GM18861 (cell line): ENCODE measurements at regions not wholly inside any gene's neighbourhood (a gene's known extent, or its start where the extent isn't known, plus 50 kb on each side); places are given as distances from the start of the nearest gene placed in this dataset.

Experiments
- ATAC-seq: cut with Tn5 transposase; IDR thresholded peaks from one replicate; pipeline ENCODE4 v1.9.1; 2021; ENCODE audit not compliant: unreplicated experiment

GRCh38 chr2:217261452-217261851, 401.6 kb upstream of the TNP1 start:
- ATAC-seq, result no peak

- ATAC-seq, result no peak
Measured at GRCh38 chr2:217260441-217261115, 400.7 kb upstream of the TNP1 start.

GRCh38 chr2:217258170-217258569, 398.3 kb upstream of the TNP1 start:
- ATAC-seq, result no peak

DNA sequence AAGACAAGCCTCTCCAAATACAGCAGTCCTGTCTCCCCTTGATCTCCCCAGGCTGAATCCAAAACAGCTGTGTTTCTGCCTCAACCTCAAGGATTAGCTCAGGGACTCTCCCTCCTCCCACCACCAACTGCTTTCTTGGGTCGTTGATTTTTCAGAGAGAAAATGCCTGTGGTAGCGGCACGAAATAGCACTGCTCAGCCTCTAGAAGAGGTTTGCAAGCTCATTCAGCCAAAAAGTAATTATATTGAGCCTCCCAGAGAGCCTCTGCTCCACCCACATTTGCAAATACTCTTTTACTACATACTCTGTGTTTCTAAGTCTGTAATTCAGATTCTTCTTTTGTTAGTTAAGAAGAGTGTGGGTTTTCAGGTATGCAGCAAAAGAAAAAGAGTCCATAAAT, 396.4 kb upstream of the TNP1 start:
- ATAC-seq, result no peak

GRCh38 chr2:217254111-217254510, 394.2 kb upstream of the TNP1 start:
- ATAC-seq, result no peak

- ATAC-seq, result no peak
Measured at GRCh38 chr2:217252181-217252580, 392.3 kb upstream of the TNP1 start.

DNA sequence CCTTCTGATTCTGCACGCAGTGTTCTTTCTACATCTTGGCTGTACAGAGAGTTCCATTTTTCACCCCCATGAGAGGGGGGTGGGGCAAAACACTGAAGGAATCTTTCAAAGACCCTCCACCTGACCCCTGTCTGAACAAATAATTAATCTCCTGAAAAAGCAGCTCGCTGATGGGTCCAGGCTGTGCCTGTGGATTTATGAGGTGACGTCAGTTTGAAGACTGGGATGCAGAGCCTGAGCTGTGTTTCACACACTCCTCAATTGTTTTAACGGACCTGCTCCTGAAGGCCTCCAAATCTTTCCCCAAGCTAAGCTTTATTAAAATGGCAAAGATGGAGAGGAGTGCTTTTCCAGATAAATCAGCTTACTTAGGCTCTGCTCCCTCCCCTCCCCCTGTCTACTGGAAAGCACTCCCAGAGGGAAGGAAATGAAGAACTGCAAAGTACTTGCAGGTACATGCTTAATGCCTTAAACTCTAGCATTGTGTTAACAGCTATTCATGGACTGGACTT, 390.2 kb upstream of the TNP1 start:
- no peak for ATAC-seq

DNA sequence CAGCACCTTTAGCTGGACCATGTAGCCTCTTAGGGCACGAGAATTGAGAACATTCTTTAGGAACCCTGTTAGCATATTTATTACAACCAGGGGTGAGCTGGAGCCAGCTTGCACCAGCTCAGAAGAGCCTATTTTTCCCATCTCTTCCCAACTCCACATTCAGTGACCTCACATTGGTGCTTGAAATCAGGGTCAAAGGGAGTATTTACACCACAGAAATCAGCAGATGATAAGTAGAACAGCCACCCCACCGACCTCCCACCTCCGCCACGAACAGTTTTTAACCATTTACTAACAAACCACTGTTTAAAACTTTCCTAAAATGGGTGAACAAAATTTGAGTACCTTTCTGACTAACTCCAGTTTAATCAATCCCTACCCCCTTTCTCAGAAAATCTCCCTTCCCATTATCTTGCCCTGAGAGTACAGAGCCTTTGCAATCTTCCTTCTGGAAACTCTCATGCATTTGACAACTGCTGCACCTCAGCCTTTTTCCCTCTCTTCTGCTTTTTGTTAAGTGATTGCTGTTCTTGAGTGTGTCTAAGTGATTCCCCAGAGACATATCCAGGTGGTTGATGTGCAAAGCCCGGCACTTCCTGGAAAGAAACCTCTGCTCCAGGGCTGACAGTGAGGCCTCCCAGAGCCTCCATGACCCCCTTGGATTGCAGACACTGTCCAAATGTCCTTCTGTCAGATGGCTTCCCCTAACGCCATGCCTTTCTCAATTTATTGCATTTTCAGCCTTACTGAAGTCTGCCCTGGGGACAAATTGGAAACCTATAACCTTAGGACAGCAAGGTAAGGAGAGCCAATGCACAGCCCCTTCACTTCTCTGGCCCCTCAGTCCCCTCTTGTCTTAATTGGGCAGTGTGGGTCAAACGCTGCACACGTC, 389.5 kb upstream of the TNP1 start:
- no peak for ATAC-seq

DNA sequence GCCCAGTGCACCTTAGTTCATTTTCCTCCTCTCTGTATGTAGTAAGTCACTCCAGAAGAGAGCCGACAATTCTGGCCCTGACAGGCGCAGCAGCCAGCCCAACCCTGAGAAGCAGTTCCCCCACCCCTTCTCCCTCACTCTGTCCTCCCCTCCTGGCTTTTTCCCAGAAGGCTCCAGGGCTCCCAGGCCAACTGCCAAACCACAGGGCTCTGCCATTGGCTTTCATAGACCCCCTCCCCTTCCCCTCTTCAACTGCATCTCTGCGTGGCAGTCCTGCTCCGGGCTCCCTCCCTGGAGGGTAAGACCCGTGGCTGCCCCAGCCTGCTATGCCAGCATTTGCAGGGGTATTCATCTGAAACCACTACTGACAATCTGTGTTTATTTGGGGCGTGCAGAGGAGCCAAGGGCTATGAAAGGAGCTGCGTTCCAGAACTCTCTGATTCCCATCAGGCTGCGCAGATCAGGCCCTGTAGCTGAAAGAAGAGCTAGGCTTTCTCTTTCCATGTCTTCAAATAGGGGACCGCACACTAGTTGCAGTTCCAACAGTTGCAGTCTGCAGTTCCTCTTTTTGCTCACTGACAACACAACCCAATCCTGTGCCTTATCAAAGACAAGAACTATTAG, 388.6 kb upstream of the TNP1 start:
- peak; percentile 81 for ATAC-seq

DNA sequence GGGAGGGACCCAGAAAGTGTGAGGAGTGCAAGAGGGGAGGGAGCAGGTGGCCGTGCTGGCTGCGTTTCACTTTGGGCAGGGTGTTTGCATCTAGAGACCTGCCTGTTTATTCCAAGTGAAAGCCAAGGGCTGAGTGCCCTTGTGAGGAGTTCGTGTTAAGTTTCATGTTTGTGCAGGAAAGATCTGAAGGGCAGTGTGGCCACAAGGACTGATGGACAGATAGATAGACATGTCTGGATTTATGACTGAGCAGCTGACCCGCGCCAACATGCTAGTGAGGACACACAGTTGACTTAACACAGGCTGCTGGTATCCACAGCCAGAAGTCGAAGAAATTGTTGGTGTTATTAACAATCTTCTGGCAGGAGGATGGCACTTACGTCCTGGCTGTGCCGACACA, 387.6 kb upstream of the TNP1 start:
- no peak for ATAC-seq

- no peak for ATAC-seq
Measured at GRCh38 chr2:217246108-217246507, 386.2 kb upstream of the TNP1 start.

- no peak for ATAC-seq
Measured at GRCh38 chr2:217244815-217245214, 385.0 kb upstream of the TNP1 start.

DNA sequence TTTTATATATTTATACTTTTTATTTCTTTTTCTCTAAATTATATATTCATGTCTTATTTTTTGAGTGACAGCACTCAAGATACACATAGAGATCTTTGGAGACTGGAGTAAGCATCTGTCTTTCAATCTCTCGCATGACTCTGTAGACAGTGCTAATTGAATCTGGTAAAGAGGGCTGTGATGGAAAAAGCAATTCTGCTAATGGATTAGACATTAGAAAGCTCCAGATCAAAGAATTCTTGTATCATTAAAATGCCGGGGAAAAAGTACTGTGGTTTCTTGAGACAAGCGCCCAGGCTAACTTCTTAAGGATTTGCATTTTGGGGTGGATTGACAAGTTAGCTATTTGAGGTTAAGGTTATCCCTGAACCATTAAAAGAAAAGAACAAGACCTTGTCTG, 383.1 kb upstream of the TNP1 start:
- ATAC-seq, result no peak

- no peak for ATAC-seq
Measured at GRCh38 chr2:217231724-217232123, 371.9 kb upstream of the TNP1 start.

GRCh38 chr2:217231212-217231611, 371.3 kb upstream of the TNP1 start:
- ATAC-seq, result no peak

- no peak for ATAC-seq
Measured at GRCh38 chr2:217228732-217229131, 368.9 kb upstream of the TNP1 start.

DNA sequence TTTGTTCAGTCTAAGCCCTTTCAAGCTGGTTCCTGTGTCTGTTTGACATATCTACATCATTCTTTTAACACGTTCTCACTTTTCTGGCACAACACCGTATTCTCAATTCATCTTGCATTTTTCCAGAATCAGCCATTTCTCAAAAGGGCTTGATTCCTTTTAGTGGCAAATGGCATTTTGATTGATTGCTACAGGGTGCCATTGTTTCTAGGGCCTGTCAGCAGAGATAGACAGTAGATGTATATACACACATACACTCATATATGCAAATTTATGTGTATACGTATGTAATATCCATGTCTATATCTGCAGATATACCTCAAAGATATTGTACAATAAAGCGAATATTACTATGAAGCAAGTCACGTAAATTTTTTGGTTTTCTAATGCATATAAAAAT, 367.9 kb upstream of the TNP1 start:
- no peak for ATAC-seq

DNA sequence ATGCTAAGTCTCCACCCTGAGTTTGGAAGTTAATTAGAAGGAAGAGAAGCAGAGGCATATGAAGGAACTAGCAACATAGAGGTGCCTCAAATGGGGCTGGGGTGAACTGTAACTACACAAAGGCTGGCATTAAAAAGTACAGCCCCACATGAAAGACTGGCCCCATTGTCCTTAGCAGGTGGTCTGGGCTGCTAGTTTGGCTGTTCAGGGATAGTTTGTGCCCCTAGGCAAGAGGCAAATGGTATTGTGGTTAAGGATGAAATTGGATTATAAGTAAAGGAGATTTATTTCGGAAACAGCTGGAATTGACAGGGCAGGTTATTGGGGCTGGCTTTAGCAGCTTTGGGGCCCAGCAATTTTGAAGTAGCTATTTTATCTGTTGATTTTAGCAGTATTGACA, 365.7 kb upstream of the TNP1 start:
- ATAC-seq, result no peak

- peak; percentile 88 for ATAC-seq
Measured at GRCh38 chr2:217223222-217223930, 363.5 kb upstream of the TNP1 start.

- ATAC-seq, result peak; percentile 30
Measured at GRCh38 chr2:217222309-217222910, 362.5 kb upstream of the TNP1 start.
